ENCODE measurements at regions not wholly inside any gene's neighbourhood (a gene's known extent, or its start where the extent isn't known, plus 50 kb on each side); places are given as distances from the start of the nearest gene placed in this dataset.

DNA sequence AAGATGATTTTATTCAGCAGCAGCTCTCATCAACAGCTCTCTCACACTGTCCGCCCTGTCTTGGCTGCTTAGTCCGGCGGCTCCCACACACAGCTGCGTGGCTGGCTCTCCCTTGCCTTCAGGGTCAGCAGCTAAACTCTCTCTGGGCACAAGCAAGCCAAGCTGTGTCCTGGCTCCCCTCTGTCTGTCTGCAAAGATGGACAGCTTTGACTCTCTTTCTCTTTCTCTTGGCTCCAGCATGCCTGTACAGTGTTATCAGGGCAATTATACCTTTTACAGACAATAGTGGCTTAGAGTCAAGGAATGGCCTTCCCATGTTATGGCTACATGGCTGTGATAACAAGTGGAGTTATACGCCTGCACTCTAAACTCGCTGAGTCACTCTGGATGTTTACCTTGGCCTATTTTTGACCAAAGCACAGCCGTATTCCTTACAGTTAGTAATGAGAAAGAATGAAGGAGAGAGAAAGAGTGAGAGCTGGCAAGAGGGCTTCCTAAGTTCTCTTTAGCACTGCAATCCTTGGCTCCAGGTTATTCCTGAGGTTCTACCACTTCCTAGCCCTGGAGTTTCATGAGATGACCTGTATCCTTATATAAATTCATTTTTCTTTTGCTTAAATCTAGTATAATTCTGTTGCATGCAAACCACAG, 59.9 kb upstream of the ZSWIM5 start (continued):
- TF ChIP-seq ZNF197 (CRISPR knock-in tag; IDR thresholded peaks at IDR 0.05; ENCODE audit: low read depth) = peak; percentile 55; the same call in 1 of the 2 replicates
- TF ChIP-seq DIDO1 (tag; IDR thresholded peaks at IDR 0.05; ENCODE audit: low read depth) = no peak
- no peak for TF ChIP-seq HNRNPH1 (optimal IDR thresholded peaks at IDR 0.05; ENCODE audit: low read depth, low read length)
- peak; percentile 30 for TF ChIP-seq NR2C1 (IDR thresholded peaks at IDR 0.05)
- peak; percentile 66; the same call in 1 of the 2 replicates for TF ChIP-seq NR2C1 (tag; IDR thresholded peaks at IDR 0.05)
- TF ChIP-seq CHCHD3 (CRISPR knock-in tag; IDR thresholded peaks at IDR 0.05) = no peak
- no peak for TF ChIP-seq SNIP1 (IDR thresholded peaks at IDR 0.05; ENCODE audit: low read depth)
- no peak for TF ChIP-seq IRF1 (CRISPR knock-in tag; IDR thresholded peaks at IDR 0.05; ENCODE audit: borderline replicate concordance)
- peak; percentile 49; the same call in 1 of the 2 replicates for TF ChIP-seq FOXK1 (CRISPR knock-in tag; IDR thresholded peaks at IDR 0.05; ENCODE audit: borderline replicate concordance)
- TF ChIP-seq, protein P1, sequence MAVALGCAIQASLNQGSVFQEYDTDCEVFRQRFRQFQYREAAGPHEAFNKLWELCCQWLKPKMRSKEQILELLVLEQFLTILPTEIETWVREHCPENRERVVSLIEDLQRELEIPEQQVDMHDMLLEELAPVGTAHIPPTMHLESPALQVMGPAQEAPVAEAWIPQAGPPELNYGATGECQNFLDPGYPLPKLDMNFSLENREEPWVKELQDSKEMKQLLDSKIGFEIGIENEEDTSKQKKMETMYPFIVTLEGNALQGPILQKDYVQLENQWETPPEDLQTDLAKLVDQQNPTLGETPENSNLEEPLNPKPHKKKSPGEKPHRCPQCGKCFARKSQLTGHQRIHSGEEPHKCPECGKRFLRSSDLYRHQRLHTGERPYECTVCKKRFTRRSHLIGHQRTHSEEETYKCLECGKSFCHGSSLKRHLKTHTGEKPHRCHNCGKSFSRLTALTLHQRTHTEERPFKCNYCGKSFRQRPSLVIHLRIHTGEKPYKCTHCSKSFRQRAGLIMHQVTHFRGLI (CRISPR knock-in tag; IDR thresholded peaks at IDR 0.05) = no peak
- TF ChIP-seq LARP7 (IDR thresholded peaks at IDR 0.05) = no peak
- no peak for TF ChIP-seq HDAC8 (tag; IDR thresholded peaks at IDR 0.05)
- TF ChIP-seq ZNF347 (CRISPR knock-in tag; IDR thresholded peaks at IDR 0.05; ENCODE audit: low read depth) = no peak
- no peak for TF ChIP-seq SRSF7 (optimal IDR thresholded peaks at IDR 0.05; ENCODE audit: low read depth, low read length)
- TF ChIP-seq PTBP1 (IDR thresholded peaks at IDR 0.05; ENCODE audit: low read depth, low read length) = no peak
- TF ChIP-seq ZNF316 (IDR thresholded peaks at IDR 0.05) = peak; percentile 98
- TF ChIP-seq ZNF224 (CRISPR knock-in tag; IDR thresholded peaks at IDR 0.05) = no peak
- peak; percentile 88 for TF ChIP-seq HDAC2 (IDR thresholded peaks at IDR 0.05)
- no peak for TF ChIP-seq FOS (IDR thresholded peaks at IDR 0.05; ENCODE audit: extremely low read depth, insufficient read length)
- no peak for TF ChIP-seq NR3C1 (CRISPR knock-in tag; IDR thresholded peaks at IDR 0.05)
- TF ChIP-seq TAL1 (IDR thresholded peaks at IDR 0.05) = peak; percentile 56
- peak; percentile 86; the same call in 1 of the 2 replicates for TF ChIP-seq SMARCC2 (IDR thresholded peaks at IDR 0.05; ENCODE audit: low read depth)
- no peak for TF ChIP-seq BCL6 (CRISPR knock-in tag; IDR thresholded peaks at IDR 0.05)
- no peak for TF ChIP-seq SP2 (IDR thresholded peaks at IDR 0.05; ENCODE audit: extremely low read depth, low read depth, low read length, poor library complexity, severe bottlenecking)
- no peak for TF ChIP-seq CHD1 (IDR thresholded peaks at IDR 0.05; ENCODE audit: low read length)
- TF ChIP-seq SMAD3 (CRISPR knock-in tag; conservative IDR thresholded peaks at IDR 0.05) = peak; percentile 45; the same call in 1 of the 2 replicates
- TF ChIP-seq RCOR1 (IDR thresholded peaks at IDR 0.05; ENCODE audit: borderline replicate concordance in 1 of 2, low read depth in 2 of 2, low read length in 2 of 2) = peak in 1 of 2 experiments; percentile 74; a peak in 2 of 4 replicates

Data from K562 (cell line).